Upper lobe of left lung (tissue), 6 donors: ENCODE measurements at regions not wholly inside any gene's neighbourhood (a gene's known extent, or its start where the extent isn't known, plus 50 kb on each side); places are given as distances from the start of the nearest gene placed in this dataset.
"Not testable (repeated sequence)": the region's sequence is repeated elsewhere in the genome, so short reads cannot be mapped to it uniquely, and the experiment has no call there.

Experiments used
- ATAC-seq, 2 donors: fragments of 200-7000 bp; cut with Tn5 transposase; one replicate each; pipeline ENCODE4 v1.9.1; 2022; ENCODE audit warnings: mild to moderate bottlenecking in 2 of 2, moderate library complexity in 2 of 2; ENCODE audit not compliant: low FRiP score in 2 of 2
- DNase-seq, 2 donors: peaks; one replicate each; pipeline ENCODE4 v3.0.0-alpha.2; 2019 to 2020
- H3K27ac ChIP-seq, 4 donors: fragments of 200-600 bp; sonication (generic); one replicate each; pipeline ENCODE4 v1.5.1; 2016 to 2019
- H3K27me3 ChIP-seq, 4 donors: fragments of 200-600 bp; sonication (generic); one replicate each; pipeline ENCODE4 v1.5.1; 2017 to 2019
- H3K36me3 ChIP-seq, 4 donors: fragments of 200-600 bp; sonication (generic); one replicate each; pipeline ENCODE4 v1.5.1; 2016 to 2019
- H3K4me1 ChIP-seq, 4 donors: fragments of 200-600 bp; sonication (generic); one replicate each; pipeline ENCODE4 v1.5.1; 2018 to 2019
- H3K4me3 ChIP-seq, 4 donors: fragments of 200-600 bp; sonication (generic); one replicate each; pipeline ENCODE4 v1.5.1; 2017 to 2019; ENCODE audit warnings: mild to moderate bottlenecking in 2 of 4, moderate library complexity in 1 of 4
- H3K9me3 ChIP-seq, 4 donors: fragments of 200-600 bp; sonication (generic); one replicate each; pipeline ENCODE4 v1.5.1; 2018 to 2019
- CTCF ChIP-seq, 6 experiments: fragments of 450-650 bp in 4 of 6; fragments of 200-600 bp in 2 of 6; sonication (generic) in 2 of 6; IDR thresholded peaks; one replicate each; pipeline ENCODE4 v1.5.1; 2016 to 2019; ENCODE audit warnings: antibody characterized with exemption in 6 of 6
- EP300 ChIP-seq, 4 donors: sonication (generic); formaldehyde crosslinking; IDR thresholded peaks; one replicate each; pipeline ENCODE4 v1.5.1; 2017; ENCODE audit warnings: antibody characterized with exemption in 4 of 4, control low read depth in 2 of 4
- POLR2A ChIP-seq, 4 donors: fragments of 450-650 bp; IDR thresholded peaks; one replicate each; pipeline ENCODE4 v1.5.1; 2016 to 2017; ENCODE audit warnings: antibody characterized with exemption in 4 of 4, mild to moderate bottlenecking in 2 of 4
- POLR2AphosphoS5 ChIP-seq, 2 donors: sonication (generic); formaldehyde crosslinking; IDR thresholded peaks; one replicate each; pipeline ENCODE4 v1.5.1; 2017; ENCODE audit warnings: antibody characterized with exemption in 2 of 2
- WGBS, 2 donors: methylation state at CpG; one replicate each; pipeline ENCODE4 v1.1.5; 2017 to 2018; 5-methylcytosine and 5-hydroxymethylcytosine counted together
- donor health status: DM: no; HTN: no; CAD: no; lungs with moderate emphysema.
- donor health status: DM: no; HTN: yes; CAD: no; lungs with severe emphysema.

GRCh38 chr11:128151780-128152179, 435.6 kb downstream of the ETS1 start:
- Histone ChIP-seq H3K27me3 (no peaks in the 10 kb centered on the region), H3K4me1 (peaks cover 0 to 12% (median 6%) of the 10 kb centered on the region in 4 donors), H3K27ac (no peak overlapping the region), H3K36me3 (no peaks in the 10 kb centered on the region), H3K9me3 (no peaks in the 10 kb centered on the region), H3K4me3 (no peak overlapping the region)
- DNase-seq: no peak
- ATAC-seq: no peak
- TF ChIP-seq EP300 (IDR thresholded peaks at IDR 0.05) (no peak), POLR2AphosphoS5 (IDR thresholded peaks at IDR 0.05) (no peak), CTCF (IDR thresholded peaks at IDR 0.05) (no peak), POLR2A (IDR thresholded peaks at IDR 0.05) (no peak)

GRCh38 chr11:128151338-128151737, 436.0 kb downstream of the ETS1 start:
- Histone ChIP-seq H3K4me3 (no peak overlapping the region), H3K27ac (no peak overlapping the region), H3K9me3 (no peaks in the 10 kb centered on the region), H3K36me3 (no peaks in the 10 kb centered on the region), H3K4me1 (peaks cover 0 to 14% (median 6%) of the 10 kb centered on the region in 4 donors), H3K27me3 (no peaks in the 10 kb centered on the region)
- DNase-seq: no peak
- no peak for ATAC-seq
- WGBS, 2 donors: 88 to 93% methylated on average over 2 of the region's 2 CpGs
- no peak for TF ChIP-seq POLR2A (IDR thresholded peaks at IDR 0.05)
- no peak for TF ChIP-seq POLR2AphosphoS5 (IDR thresholded peaks at IDR 0.05)
- no peak for TF ChIP-seq CTCF (IDR thresholded peaks at IDR 0.05)
- TF ChIP-seq EP300 (IDR thresholded peaks at IDR 0.05): no peak

- H3K27ac ChIP-seq: no peak overlapping the region
- ATAC-seq (no peak), DNase-seq (no peak)
- no peaks in the 10 kb centered on the region for H3K27me3 ChIP-seq
- WGBS, 2 donors: 93 to 97% methylated on average over 6 of the region's 6 CpGs
- H3K4me1 ChIP-seq: peaks cover 0 to 12% (median 5%) of the 10 kb centered on the region in 4 donors
- TF ChIP-seq POLR2A (IDR thresholded peaks at IDR 0.05): no peak
- TF ChIP-seq CTCF (IDR thresholded peaks at IDR 0.05): no peak
- TF ChIP-seq POLR2AphosphoS5 (IDR thresholded peaks at IDR 0.05): no peak
- TF ChIP-seq EP300 (IDR thresholded peaks at IDR 0.05): no peak
- H3K9me3 ChIP-seq: no peaks in the 10 kb centered on the region
- H3K4me3 ChIP-seq: no peak overlapping the region
- H3K36me3 ChIP-seq: no peaks in the 10 kb centered on the region
Measured at GRCh38 chr11:128148208-128148607, 439.1 kb downstream of the ETS1 start.

- H3K36me3 ChIP-seq: no peaks in the 10 kb centered on the region
- no peak for TF ChIP-seq EP300 (IDR thresholded peaks at IDR 0.05)
- ATAC-seq (no peak), DNase-seq (no peak)
- H3K4me1 ChIP-seq: peaks cover 0 to 8% (median 3%) of the 10 kb centered on the region in 4 donors
- H3K27ac ChIP-seq: peak overlapping the region in 1 of 4 donors; percentile 8
- no peaks in the 10 kb centered on the region for H3K27me3 ChIP-seq
- no peak overlapping the region for H3K4me3 ChIP-seq
- 41 to 52% methylated on average over 5 of the region's 5 CpGs for WGBS, 2 donors
- no peaks in the 10 kb centered on the region for H3K9me3 ChIP-seq
Measured at GRCh38 chr11:128146926-128147605, 440.3 kb downstream of the ETS1 start.

GRCh38 chr11:128140293-128140692, 447.1 kb downstream of the ETS1 start:
- H3K27me3 ChIP-seq, DNase-seq, H3K4me1 ChIP-seq, H3K9me3 ChIP-seq, H3K27ac ChIP-seq, H3K4me3 ChIP-seq, ATAC-seq, H3K36me3 ChIP-seq: not testable (repeated sequence)
- WGBS, 2 donors: 93% methylated on average over 3 of the region's 6 CpGs; no CpG with 5 or more reads in 1 of the 2 donors

GRCh38 chr11:128135451-128135850, 451.9 kb downstream of the ETS1 start:
- Histone ChIP-seq H3K36me3 (no peaks in the 10 kb centered on the region), H3K9me3 (no peaks in the 10 kb centered on the region), H3K4me3 (no peak overlapping the region), H3K27ac (no peak overlapping the region), H3K27me3 (no peaks in the 10 kb centered on the region), H3K4me1 (no peaks in the 10 kb centered on the region)
- 61 to 74% methylated on average over 2 of the region's 2 CpGs for WGBS, 2 donors
- DNase-seq (no peak), ATAC-seq (no peak)
- TF ChIP-seq CTCF (IDR thresholded peaks at IDR 0.05): no peak
- no peak for TF ChIP-seq POLR2A (IDR thresholded peaks at IDR 0.05)
- TF ChIP-seq EP300 (IDR thresholded peaks at IDR 0.05): no peak
- TF ChIP-seq POLR2AphosphoS5 (IDR thresholded peaks at IDR 0.05): no peak
